ENCODE measurements at regions not wholly inside any gene's neighbourhood (a gene's known extent, or its start where the extent isn't known, plus 50 kb on each side); places are given as distances from the start of the nearest gene placed in this dataset.

DNA sequence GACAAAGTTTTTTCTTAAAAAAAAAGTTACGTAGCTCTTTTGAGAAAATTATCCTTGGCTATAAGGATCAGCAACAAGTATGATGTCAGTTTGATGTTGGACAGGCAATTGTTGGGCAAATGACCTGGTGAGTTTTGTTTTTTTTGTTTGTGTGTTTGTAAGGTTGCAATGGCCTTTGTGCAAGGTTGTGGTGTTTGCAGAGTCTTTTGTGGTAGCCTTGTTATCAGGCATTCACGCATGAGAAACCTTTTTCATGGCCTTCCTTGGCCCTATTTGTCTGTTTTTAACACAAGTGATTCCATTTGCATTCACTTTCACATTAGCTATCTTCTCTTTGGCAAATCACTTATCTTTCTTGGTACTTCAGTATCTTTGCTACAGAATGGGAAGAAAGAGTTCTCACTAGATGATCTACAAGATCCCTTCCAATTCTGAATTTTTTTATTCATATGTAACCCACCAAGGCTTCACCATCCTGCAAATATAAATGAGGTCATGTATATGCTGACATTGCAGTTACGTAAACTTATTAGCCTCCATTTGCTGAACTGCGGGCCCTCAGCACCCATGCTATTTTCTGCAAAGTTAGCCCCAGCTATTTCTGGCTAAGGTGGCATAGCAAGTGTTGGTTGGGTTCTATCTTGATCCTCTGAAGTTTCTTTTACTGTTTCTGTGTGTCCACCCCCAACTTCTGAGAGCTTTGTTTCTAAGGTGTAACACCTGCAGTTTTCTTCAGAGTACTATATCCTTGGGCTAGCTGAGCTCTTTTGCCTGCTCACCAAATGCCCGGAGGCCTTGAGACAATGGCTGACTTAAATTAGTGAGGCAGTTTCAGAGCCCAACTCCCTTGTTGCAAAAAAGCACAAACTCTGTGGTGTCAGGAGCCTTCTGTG lies 667.1 kb downstream of the IRS1 start:
- no peak for DNase-seq (ENCODE audit: low read depth)
- H3K4me3 ChIP-seq (ENCODE audit: low read depth, low read length): no peak overlapping the region
- TF ChIP-seq CTCF (IDR thresholded peaks at IDR 0.05; ENCODE audit: insufficient read depth, low read length, poor library complexity, severe bottlenecking): no peak
- no peaks in the 10 kb centered on the region for H3K36me3 ChIP-seq (ENCODE audit: control insufficient read depth, insufficient read depth, low read length)
- no peaks in the 10 kb centered on the region for H3K27me3 ChIP-seq (ENCODE audit: control insufficient read depth, insufficient read depth, low read length)

DNA sequence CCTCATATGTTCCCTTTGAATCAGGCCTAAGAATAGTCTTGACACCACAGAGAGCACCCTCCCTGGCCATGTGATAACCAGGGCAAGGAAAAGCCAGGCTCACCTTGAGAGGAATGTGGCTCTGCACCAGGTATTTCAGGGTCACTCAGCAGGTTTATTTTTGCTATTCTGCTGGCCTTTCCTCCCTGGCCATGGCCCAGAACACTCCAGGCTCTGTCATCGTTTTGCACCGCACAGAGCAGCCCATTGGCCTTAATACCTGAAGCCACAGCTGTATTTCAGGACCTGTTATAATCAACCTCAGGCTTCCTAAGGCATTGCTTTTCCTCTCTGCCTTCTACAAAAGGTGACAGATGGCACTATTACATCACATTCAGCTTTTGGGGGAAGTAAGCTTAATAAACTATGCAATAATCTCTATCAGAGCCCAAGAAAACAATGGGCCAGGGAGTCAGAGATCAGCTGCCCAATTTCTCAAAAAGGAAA lies 668.3 kb downstream of the IRS1 start:
- no peak overlapping the region for H3K4me3 ChIP-seq (ENCODE audit: low read depth, low read length)
- no peaks in the 10 kb centered on the region for H3K27me3 ChIP-seq (ENCODE audit: control insufficient read depth, insufficient read depth, low read length)
- no peak for TF ChIP-seq CTCF (IDR thresholded peaks at IDR 0.05; ENCODE audit: insufficient read depth, low read length, poor library complexity, severe bottlenecking)

GRCh38 chr2:226130192-226130591 lies 669.4 kb downstream of the IRS1 start:
- no peak for TF ChIP-seq CTCF (IDR thresholded peaks at IDR 0.05; ENCODE audit: insufficient read depth, low read length, poor library complexity, severe bottlenecking)
- Histone ChIP-seq H3K4me3 (ENCODE audit: low read depth, low read length) (no peak overlapping the region), H3K36me3 (ENCODE audit: control insufficient read depth, insufficient read depth, low read length) (no peaks in the 10 kb centered on the region), H3K27me3 (ENCODE audit: control insufficient read depth, insufficient read depth, low read length) (no peaks in the 10 kb centered on the region)
- DNase-seq (ENCODE audit: low read depth): no peak

More for the DNA sequence above, 668.3 kb downstream of the IRS1 start:
- DNase-seq (ENCODE audit: low read depth): no peak
- H3K36me3 ChIP-seq (ENCODE audit: control insufficient read depth, insufficient read depth, low read length): no peaks in the 10 kb centered on the region

GRCh38 chr2:226127682-226128081 lies 671.9 kb downstream of the IRS1 start:
- no peak for TF ChIP-seq CTCF (IDR thresholded peaks at IDR 0.05; ENCODE audit: insufficient read depth, low read length, poor library complexity, severe bottlenecking)
- Histone ChIP-seq H3K4me3 (ENCODE audit: low read depth, low read length) (no peak overlapping the region), H3K36me3 (ENCODE audit: control insufficient read depth, insufficient read depth, low read length) (no peaks in the 10 kb centered on the region), H3K27me3 (ENCODE audit: control insufficient read depth, insufficient read depth, low read length) (no peaks in the 10 kb centered on the region)
- no peak for DNase-seq (ENCODE audit: low read depth)

DNA sequence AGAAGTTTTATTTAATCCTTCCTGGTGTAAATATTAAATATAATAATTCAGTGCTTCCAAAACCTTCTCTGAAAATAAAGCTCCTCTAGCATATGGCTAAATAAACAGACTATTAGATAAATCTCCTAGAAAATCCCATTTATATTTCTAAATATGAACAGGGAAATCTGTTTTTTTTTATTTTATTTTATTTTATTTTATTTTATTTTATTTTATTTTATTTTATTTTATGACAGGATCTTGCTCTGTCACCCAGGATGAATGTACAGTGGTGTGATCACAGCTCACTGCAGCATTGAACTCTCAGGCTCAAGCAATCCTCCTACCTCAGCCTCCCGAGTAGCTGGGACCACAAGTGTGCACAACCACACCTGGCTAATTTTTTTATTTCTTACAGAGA lies 673.5 kb downstream of the IRS1 start:
- TF ChIP-seq CTCF (IDR thresholded peaks at IDR 0.05; ENCODE audit: insufficient read depth, low read length, poor library complexity, severe bottlenecking): no peak
- Histone ChIP-seq H3K4me3 (ENCODE audit: low read depth, low read length) (no peak overlapping the region), H3K27me3 (ENCODE audit: control insufficient read depth, insufficient read depth, low read length) (no peaks in the 10 kb centered on the region), H3K36me3 (ENCODE audit: control insufficient read depth, insufficient read depth, low read length) (no peaks in the 10 kb centered on the region)
- DNase-seq (ENCODE audit: low read depth): no peak

Data from kidney epithelial cell (primary cell).